Neuronal stem cell (in vitro differentiated cells): ENCODE measurements at regions not wholly inside any gene's neighbourhood (a gene's known extent, or its start where the extent isn't known, plus 50 kb on each side); places are given as distances from the start of the nearest gene placed in this dataset.

Source experiments
- DNase-seq: peaks from one replicate; pipeline ENCODE4 v3.0.0-alpha.2; 2013; ENCODE audit warnings: low spot score
- H2AFZ ChIP-seq: one replicate; pipeline ENCODE4 v1.6.1; 2013; ENCODE audit warnings: mild to moderate bottlenecking, low read length, inconsistent platforms
- H2AK5ac ChIP-seq: 2 replicates; pipeline ENCODE4 v1.6.1; 2013; ENCODE audit warnings: low read depth, mild to moderate bottlenecking, inconsistent platforms, low read length, moderate library complexity, mixed read lengths
- H2BK120ac ChIP-seq: 2 replicates; pipeline ENCODE4 v1.6.1; 2013; ENCODE audit warnings: low read depth, mild to moderate bottlenecking, inconsistent platforms, low read length, moderate library complexity, mixed read lengths
- H2BK12ac ChIP-seq: one replicate; pipeline ENCODE4 v1.6.1; 2013; ENCODE audit warnings: low read length, inconsistent platforms
- H2BK15ac ChIP-seq: 2 replicates; pipeline ENCODE4 v1.6.1; 2013; ENCODE audit warnings: mild to moderate bottlenecking, low read length, inconsistent platforms, mixed read lengths
- H2BK5ac ChIP-seq: one replicate; pipeline ENCODE4 v1.6.1; 2013; ENCODE audit warnings: inconsistent platforms, mild to moderate bottlenecking, low read length, moderate library complexity
- H3K14ac ChIP-seq: one replicate; pipeline ENCODE4 v1.6.1; 2013; ENCODE audit warnings: low read length, inconsistent platforms
- H3K18ac ChIP-seq: 2 replicates; pipeline ENCODE4 v1.6.1; 2013; ENCODE audit warnings: low read length, inconsistent platforms
- H3K23ac ChIP-seq: 2 replicates; pipeline ENCODE4 v1.6.1; 2013; ENCODE audit warnings: low read depth, mild to moderate bottlenecking, mixed read lengths, low read length, inconsistent platforms; ENCODE audit not compliant: poor library complexity
- H3K27ac ChIP-seq: replicated peaks from 3 replicates; pipeline ENCODE4 v1.5.1; 2013; ENCODE audit warnings: low read length, inconsistent platforms
- H3K27me3 ChIP-seq, 3 experiments: 2 replicates each; pipeline ENCODE4 v1.6.1; 2013; ENCODE audit warnings: low read length in 3 of 3, mild to moderate bottlenecking in 2 of 3, inconsistent platforms in 1 of 3, low read depth in 1 of 3, mixed read lengths in 1 of 3, moderate library complexity in 1 of 3; ENCODE audit not compliant: control insufficient read depth in 3 of 3, insufficient read depth in 3 of 3
- H3K36me3 ChIP-seq, 2 donors: replicated peaks in 1 of 2; 2 replicates each; pipeline ENCODE4 v1.6.1; 2013; ENCODE audit warnings: low read length in 2 of 2; ENCODE audit not compliant: control insufficient read depth in 2 of 2, insufficient read depth in 2 of 2
- H3K4ac ChIP-seq: 2 replicates; pipeline ENCODE4 v1.6.1; 2013; ENCODE audit warnings: inconsistent platforms, mild to moderate bottlenecking, low read length, moderate library complexity
- H3K4me1 ChIP-seq, 2 donors: 1 replicate in 1 of 2; 2 replicates in 1 of 2; pipeline ENCODE4 v1.6.1; 2013; ENCODE audit warnings: low read length in 2 of 2, low read depth in 1 of 2; ENCODE audit not compliant: control insufficient read depth in 2 of 2, insufficient read depth in 1 of 2
- H3K4me2 ChIP-seq: one replicate; pipeline ENCODE4 v1.6.1; 2013; ENCODE audit warnings: mild to moderate bottlenecking, low read length, inconsistent platforms; ENCODE audit not compliant: insufficient read depth, poor library complexity, severe bottlenecking
- H3K4me3 ChIP-seq, 2 donors: 2 replicates each; pipeline ENCODE4 v1.5.1; 2013; ENCODE audit warnings: low read length in 2 of 2, mild to moderate bottlenecking in 2 of 2, inconsistent platforms in 1 of 2, moderate library complexity in 1 of 2
- H3K79me1 ChIP-seq: one replicate; pipeline ENCODE4 v1.6.1; 2013; ENCODE audit warnings: low read depth, mild to moderate bottlenecking, inconsistent platforms, low read length, moderate library complexity
- H3K9ac ChIP-seq: one replicate; pipeline ENCODE4 v1.6.1; 2013; ENCODE audit warnings: mild to moderate bottlenecking, low read depth, low read length, inconsistent platforms; ENCODE audit not compliant: poor library complexity
- H3K9me3 ChIP-seq, 2 donors: replicated peaks in 1 of 2; 2 replicates each; pipeline versions ENCODE3 to v1.6.1; 2013; ENCODE audit warnings: low read length in 2 of 2, mild to moderate bottlenecking in 2 of 2, inconsistent platforms in 1 of 2, low read depth in 1 of 2, mixed read lengths in 1 of 2, moderate library complexity in 1 of 2; ENCODE audit not compliant: control insufficient read depth in 2 of 2, insufficient read depth in 1 of 2
- H4K8ac ChIP-seq: one replicate; pipeline ENCODE4 v1.6.1; 2013; ENCODE audit warnings: low read depth, mild to moderate bottlenecking, inconsistent platforms, low read length, moderate library complexity
- H4K91ac ChIP-seq: one replicate; pipeline ENCODE4 v1.6.1; 2013; ENCODE audit warnings: low read length, low read depth, mild to moderate bottlenecking, inconsistent platforms; ENCODE audit not compliant: poor library complexity
- WGBS, 2 donors: extraction: QIAGEN DNeasy Blood & Tissue Kit; methylation state at CpG; one replicate each; pipeline ENCODE4 v1.1.7; 2013; ENCODE audit warnings: missing lambda C conversion rate in 2 of 2, mixed read lengths in 1 of 2; ENCODE audit not compliant: insufficient read length in 2 of 2, insufficient replicate concordance in 1 of 2; ENCODE audit errors: extremely low coverage in 2 of 2; 5-methylcytosine and 5-hydroxymethylcytosine counted together

- H3K9ac ChIP-seq = no peak overlapping the region
- no peak overlapping the region for H2BK5ac ChIP-seq
- H4K8ac ChIP-seq = no peak overlapping the region
- no peaks in the 10 kb centered on the region for H3K36me3 ChIP-seq
- DNase-seq = no peak
- H2AK5ac ChIP-seq = no peak overlapping the region
- H3K79me1 ChIP-seq = no peaks in the 10 kb centered on the region
- no peak overlapping the region for H3K4ac ChIP-seq
- no peak overlapping the region for H3K4me3 ChIP-seq
- H3K18ac ChIP-seq = no peak overlapping the region
- no peaks in the 10 kb centered on the region for H3K9me3 ChIP-seq
- H3K4me2 ChIP-seq = no peak overlapping the region
- H3K27ac ChIP-seq = no peak overlapping the region
- no peak overlapping the region for H3K23ac ChIP-seq
- H3K14ac ChIP-seq = no peak overlapping the region
- no peak overlapping the region for H2BK120ac ChIP-seq
- H4K91ac ChIP-seq = no peak overlapping the region
- no peaks in the 10 kb centered on the region for H3K27me3 ChIP-seq
- no CpG with 5 or more reads among the region's 5 CpGs for WGBS, 2 donors
- H2BK12ac ChIP-seq = no peak overlapping the region
- H2AFZ ChIP-seq = no peak overlapping the region
- H3K4me1 ChIP-seq = no peaks in the 10 kb centered on the region
- no peak overlapping the region for H2BK15ac ChIP-seq
Observed at GRCh38 chr7:136179154-136179553, 202.0 kb upstream of the MTPN start.

GRCh38 chr7:136174477-136175125, 197.4 kb upstream of the MTPN start:
- no CpG with 5 or more reads among the region's 5 CpGs for WGBS, 2 donors
- H3K4ac ChIP-seq = no peak overlapping the region

DNA sequence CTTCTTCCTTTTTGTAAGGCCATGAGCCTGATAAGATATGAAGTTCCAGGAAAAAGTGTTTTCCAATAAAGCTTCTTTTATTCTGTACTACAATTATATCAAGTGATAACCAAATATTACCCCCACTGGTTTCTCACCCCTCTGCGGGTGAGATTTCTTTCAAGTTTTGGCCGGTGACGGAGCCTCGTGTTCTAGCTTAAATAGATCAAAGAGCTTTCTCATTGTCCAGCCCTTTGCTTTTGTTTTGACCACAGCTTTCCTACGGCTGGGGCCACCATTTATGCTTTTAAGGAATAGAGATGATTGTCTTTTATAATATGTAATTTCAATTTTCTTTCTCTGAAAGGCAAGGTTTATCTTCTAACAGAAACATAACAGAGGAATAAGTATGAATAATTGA, 196.7 kb upstream of the MTPN start:
- Histone ChIP-seq H2AK5ac (no peak overlapping the region), H2BK5ac (no peak overlapping the region), H3K36me3 (no peaks in the 10 kb centered on the region), H4K91ac (no peak overlapping the region), H2BK12ac (no peak overlapping the region), H3K4me3 (no peak overlapping the region), H2BK15ac (no peak overlapping the region), H3K4me2 (no peak overlapping the region), H3K18ac (no peak overlapping the region), H2AFZ (no peak overlapping the region), H2BK120ac (no peak overlapping the region), H4K8ac (no peak overlapping the region), H3K4me1 (no peaks in the 10 kb centered on the region), H3K9me3 (no peaks in the 10 kb centered on the region), H3K4ac (no peak overlapping the region), H3K79me1 (no peaks in the 10 kb centered on the region), H3K9ac (no peak overlapping the region), H3K27ac (no peak overlapping the region), H3K27me3 (no peaks in the 10 kb centered on the region), H3K23ac (no peak overlapping the region), H3K14ac (no peak overlapping the region)
- DNase-seq = no peak
- WGBS, 2 donors = no CpG with 5 or more reads among the region's 5 CpGs

More at GRCh38 chr7:136174477-136175125, 197.4 kb upstream of the MTPN start:
- DNase-seq = no peak
- H4K8ac ChIP-seq = no peak overlapping the region
- H3K18ac ChIP-seq = no peak overlapping the region
- no peak overlapping the region for H3K9ac ChIP-seq
- H2AFZ ChIP-seq = no peak overlapping the region
- no peak overlapping the region for H2BK5ac ChIP-seq
- H3K9me3 ChIP-seq = no peaks in the 10 kb centered on the region
- no peaks in the 10 kb centered on the region for H3K79me1 ChIP-seq
- H3K23ac ChIP-seq = no peak overlapping the region
- H2AK5ac ChIP-seq = no peak overlapping the region
- no peak overlapping the region for H2BK12ac ChIP-seq
- no peaks in the 10 kb centered on the region for H3K27me3 ChIP-seq
- H3K36me3 ChIP-seq = no peaks in the 10 kb centered on the region
- no peak overlapping the region for H2BK120ac ChIP-seq
- no peak overlapping the region for H3K27ac ChIP-seq
- H3K4me1 ChIP-seq = no peaks in the 10 kb centered on the region
- no peak overlapping the region for H3K4me2 ChIP-seq
- H2BK15ac ChIP-seq = no peak overlapping the region
- no peak overlapping the region for H3K4me3 ChIP-seq
- H4K91ac ChIP-seq = no peak overlapping the region
- no peak overlapping the region for H3K14ac ChIP-seq

GRCh38 chr7:136171233-136171632, 194.1 kb upstream of the MTPN start:
- Histone ChIP-seq H3K4me3 (no peak overlapping the region), H2AK5ac (no peak overlapping the region), H4K91ac (no peak overlapping the region), H3K9me3 (no peaks in the 10 kb centered on the region), H3K79me1 (no peaks in the 10 kb centered on the region), H3K9ac (no peak overlapping the region), H3K27ac (no peak overlapping the region), H2BK120ac (no peak overlapping the region), H2AFZ (no peak overlapping the region), H3K18ac (no peak overlapping the region), H3K4ac (no peak overlapping the region), H2BK12ac (no peak overlapping the region), H3K27me3 (no peaks in the 10 kb centered on the region), H3K36me3 (no peaks in the 10 kb centered on the region), H2BK15ac (no peak overlapping the region), H3K4me1 (no peaks in the 10 kb centered on the region), H3K14ac (no peak overlapping the region), H3K23ac (no peak overlapping the region), H3K4me2 (no peak overlapping the region), H2BK5ac (no peak overlapping the region), H4K8ac (no peak overlapping the region)
- DNase-seq = no peak
